NCI-H146 treated with DMSO at 0.1 percent for 48 hours (cell line): ENCODE measurements at regions not wholly inside any gene's neighbourhood (a gene's known extent, or its start where the extent isn't known, plus 50 kb on each side); places are given as distances from the start of the nearest gene placed in this dataset.

Experiments used
- DNase-seq: peaks from one replicate; lab custom pipeline; 2025; ENCODE audit not compliant: unreplicated experiment; lab: John Stamatoyannopoulos, UW

GRCh38 chr17:31593806-31594205 is 202.3 kb downstream of the RAB11FIP4 start:
- no peak for DNase-seq

- no peak for DNase-seq
Measured at GRCh38 chr17:31591924-31592323, 200.4 kb downstream of the RAB11FIP4 start.

- no peak for DNase-seq
Measured at GRCh38 chr17:31588512-31588911, 197.0 kb downstream of the RAB11FIP4 start.

- no peak for DNase-seq
Measured at GRCh38 chr17:31588034-31588433, 196.6 kb downstream of the RAB11FIP4 start.
